GM21515 (cell line): ENCODE measurements at regions not wholly inside any gene's neighbourhood (a gene's known extent, or its start where the extent isn't known, plus 50 kb on each side); places are given as distances from the start of the nearest gene placed in this dataset.
"Not testable (repeated sequence)": the region's sequence is repeated elsewhere in the genome, so short reads cannot be mapped to it uniquely, and the experiment has no call there.

Experiments used
- ATAC-seq: cut with Tn5 transposase; IDR thresholded peaks from one replicate; pipeline ENCODE4 v1.9.1; 2021; ENCODE audit not compliant: unreplicated experiment

DNA sequence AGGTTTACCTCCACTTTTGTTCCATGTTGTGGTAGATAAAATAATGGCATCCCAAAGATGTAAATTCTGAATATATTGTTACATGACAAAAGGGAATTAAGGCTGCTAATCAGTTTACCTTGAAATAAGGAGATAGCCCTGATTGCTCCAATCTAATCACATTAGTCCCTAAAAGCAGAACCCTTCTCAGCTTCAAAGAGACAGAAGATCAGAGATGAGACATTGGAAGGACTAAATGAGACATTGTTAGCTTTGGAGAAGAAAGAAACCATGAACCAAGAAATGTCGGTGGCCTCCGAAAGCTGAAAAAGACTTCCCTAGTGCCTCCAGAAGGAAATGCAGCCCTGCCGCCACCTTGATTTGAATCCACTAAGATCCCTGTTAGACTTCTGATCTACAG lies 82.8 kb upstream of the PARP8 start:
- no peak for ATAC-seq

DNA sequence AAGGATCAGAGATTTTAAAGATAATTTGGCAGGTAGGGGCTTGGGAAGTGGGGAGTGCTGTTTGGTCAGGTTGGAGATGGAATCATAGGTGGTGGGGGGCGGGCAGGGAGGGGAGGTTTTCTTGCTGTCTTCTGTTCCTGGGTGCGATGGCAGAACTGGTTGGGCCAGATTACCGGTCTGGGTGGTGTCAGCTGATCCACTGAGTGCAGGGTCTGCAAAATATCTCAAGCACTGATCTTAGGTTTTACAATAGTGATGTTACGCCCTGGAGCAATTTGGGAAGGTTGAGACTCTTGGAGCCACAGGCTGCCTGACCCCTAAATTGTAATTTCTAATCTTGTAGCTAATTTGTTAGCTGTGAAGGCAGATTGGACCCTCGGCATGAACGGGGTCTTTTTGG lies 78.0 kb upstream of the PARP8 start:
- ATAC-seq: not testable (repeated sequence)

DNA sequence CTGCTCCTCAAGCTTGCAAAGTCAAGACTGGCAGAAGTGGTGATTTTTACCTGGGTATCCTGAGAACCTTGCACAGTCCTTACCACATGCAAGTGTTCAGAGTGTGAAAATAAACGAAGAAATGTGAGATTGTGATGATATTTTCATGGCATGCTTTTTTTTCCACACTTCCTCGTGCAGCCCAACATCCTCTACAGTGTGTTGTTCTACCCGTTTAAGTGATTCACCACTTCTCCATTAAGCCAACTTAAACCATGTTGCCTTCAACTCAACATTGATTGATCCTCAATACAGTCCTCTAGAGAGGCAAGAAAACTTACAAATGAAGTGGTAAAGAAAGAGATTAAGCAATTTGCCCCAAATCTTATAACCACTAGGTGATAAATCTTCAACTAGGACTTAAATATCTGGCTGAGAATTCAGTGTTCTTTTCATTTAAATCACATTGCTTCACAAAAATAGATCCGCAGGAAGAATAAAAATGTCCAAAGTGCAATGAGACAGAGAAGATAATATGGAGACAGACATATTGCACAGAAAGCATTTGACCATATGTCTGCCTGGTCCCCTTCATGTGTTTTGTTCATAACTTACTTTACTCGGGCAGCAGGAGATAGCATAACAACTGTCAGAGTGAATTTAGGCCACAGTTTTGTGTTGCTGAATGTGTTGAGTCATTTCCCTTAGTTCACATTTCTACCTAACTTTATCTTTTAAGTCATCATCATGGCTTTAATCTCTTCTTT lies 75.8 kb upstream of the PARP8 start:
- ATAC-seq: not testable (repeated sequence)

DNA sequence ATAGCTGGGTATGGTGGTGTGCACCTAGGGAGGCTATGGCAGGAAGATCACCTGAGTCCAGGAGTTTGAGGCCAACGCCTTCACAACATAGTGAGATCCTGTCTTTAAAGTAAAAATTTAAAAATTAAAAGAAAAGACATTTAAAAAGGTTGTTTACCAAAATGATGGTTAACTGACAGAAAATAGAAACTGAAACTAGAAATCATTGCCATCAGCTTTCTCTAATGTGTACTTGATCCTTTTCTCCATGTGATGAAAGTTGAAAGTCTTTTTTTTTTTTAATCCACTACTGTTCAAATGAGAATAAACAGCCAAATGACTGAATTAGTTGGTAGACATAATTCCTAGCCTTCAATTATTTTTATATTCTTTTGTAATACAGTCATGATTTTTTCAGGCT lies 75.1 kb upstream of the PARP8 start:
- ATAC-seq: not testable (repeated sequence)

DNA sequence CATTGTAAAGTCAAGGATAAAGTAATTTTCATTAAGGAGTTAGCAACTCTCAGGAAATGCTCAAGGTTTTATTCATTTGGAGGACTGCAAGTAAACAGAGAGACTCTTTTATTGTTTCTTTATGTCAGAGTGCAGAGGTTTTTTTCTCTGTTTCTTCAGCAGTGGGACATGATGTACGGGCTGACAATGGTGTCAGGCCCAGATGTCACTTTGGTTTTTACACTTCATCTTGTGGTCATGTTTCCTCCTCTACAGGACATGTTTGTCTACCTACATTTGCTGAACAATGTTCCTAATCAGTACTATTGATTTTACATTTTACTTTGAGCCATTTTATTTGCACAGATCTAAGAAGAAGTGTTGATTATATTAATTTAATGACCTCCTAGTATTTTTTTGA lies 72.8 kb upstream of the PARP8 start:
- no peak for ATAC-seq

- no peak for ATAC-seq
Measured at GRCh38 chr5:50595199-50595598, 71.2 kb upstream of the PARP8 start.

DNA sequence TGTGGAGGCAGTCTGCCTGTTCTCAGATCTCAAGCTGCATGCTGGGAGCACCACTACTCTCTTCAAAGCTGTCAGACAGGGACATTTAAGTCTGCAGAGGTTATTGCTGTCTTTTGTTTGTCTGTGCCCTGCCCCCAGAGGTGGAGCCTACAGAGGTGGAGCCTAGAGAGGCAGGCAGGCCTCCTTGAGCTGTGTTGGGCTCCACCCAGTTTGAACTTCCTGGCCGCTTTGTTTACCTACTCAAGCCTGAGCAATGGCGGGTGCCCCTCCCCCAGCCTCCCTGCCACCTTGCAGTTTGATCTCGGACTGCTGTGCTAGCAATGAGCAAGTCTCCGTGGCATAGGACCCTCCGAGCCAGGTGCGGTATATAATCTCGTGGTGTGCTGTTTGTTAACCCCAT lies 64.9 kb upstream of the PARP8 start:
- ATAC-seq: not testable (repeated sequence)

DNA sequence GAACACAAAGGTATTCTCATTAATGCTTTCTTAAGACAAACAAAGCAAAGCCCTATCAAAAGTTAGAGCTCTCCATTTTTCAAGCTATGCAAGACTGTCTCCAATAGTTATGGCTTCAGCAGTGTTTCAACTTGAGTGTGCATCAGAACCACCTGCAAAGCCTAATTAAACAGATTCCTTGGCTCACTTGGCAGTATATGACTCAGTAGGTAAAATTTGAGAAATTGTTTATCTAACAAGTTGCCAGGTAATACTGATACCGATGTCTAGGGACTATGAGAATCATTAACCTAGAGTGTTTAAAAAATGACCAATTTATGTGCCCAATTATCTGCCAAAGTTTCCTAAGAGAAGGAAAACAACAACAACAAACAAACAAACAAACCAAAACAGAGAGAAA lies 60.3 kb upstream of the PARP8 start:
- ATAC-seq: no peak

DNA sequence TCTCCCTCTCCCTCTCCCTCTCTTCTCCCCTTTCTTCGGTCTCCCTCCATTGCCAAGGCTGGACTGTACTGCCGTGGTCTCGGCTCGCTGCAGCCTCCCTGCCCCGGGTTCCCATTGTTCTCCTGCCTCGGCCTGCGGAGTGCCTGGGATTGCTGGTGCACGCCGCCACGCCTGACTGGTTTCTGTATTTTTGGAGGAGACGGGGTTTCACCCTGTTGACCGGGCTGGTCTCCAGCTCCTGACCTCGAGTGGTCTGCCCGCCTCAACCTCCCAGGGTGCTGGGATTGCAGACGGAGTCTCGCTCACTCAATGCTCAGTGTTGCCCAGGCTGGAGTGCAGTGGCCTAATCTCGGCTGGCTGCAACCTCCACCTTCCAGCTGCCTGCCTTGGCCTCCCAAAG lies 59.0 kb upstream of the PARP8 start:
- ATAC-seq: not testable (repeated sequence)

- not testable (repeated sequence) for ATAC-seq
Measured at GRCh38 chr5:50607953-50608705, 58.3 kb upstream of the PARP8 start.

DNA sequence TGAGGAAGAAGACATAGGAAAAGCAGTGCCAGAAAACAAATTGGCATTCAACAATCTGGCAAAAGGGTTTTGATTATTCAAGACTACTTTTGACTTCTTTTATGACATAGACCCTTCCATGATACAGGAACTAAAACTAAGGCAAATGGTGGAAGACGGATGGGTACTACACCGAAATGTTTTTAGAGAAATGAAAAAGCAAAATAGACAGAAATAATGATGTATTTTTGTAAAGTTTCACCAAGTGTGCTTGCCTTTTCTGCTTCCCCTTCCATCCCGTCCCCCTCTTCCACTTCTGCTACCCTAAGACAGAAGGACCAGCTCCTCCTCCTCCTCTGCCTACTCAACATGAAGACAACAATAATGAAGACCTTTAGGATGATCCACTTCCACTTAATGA lies 53.4 kb upstream of the PARP8 start:
- ATAC-seq: not testable (repeated sequence)
